ENCODE measurements at regions not wholly inside any gene's neighbourhood (a gene's known extent, or its start where the extent isn't known, plus 50 kb on each side); places are given as distances from the start of the nearest gene placed in this dataset.

- DNase-seq = no peak
- no peaks in the 10 kb centered on the region for H3K4me1 ChIP-seq (ENCODE audit: control insufficient read depth, insufficient read depth, low read length)
- H3K27ac ChIP-seq (ENCODE audit: low read length) = no peak overlapping the region
- WGBS (ENCODE audit: insufficient coverage, low lambda C conversion rate) = 100% methylated on average over 3 of the region's 3 CpGs
- no peak overlapping the region for H3K4me3 ChIP-seq (ENCODE audit: low read length)
- no peaks in the 10 kb centered on the region for H3K36me3 ChIP-seq (ENCODE audit: control insufficient read depth, insufficient read depth, low read length)
- H3K27me3 ChIP-seq (ENCODE audit: control insufficient read depth, insufficient read depth, low read length) = no peaks in the 10 kb centered on the region
- H3K9me3 ChIP-seq (ENCODE audit: control insufficient read depth, low read depth, low read length) = no peaks in the 10 kb centered on the region
These were observed 505.9 kb upstream of the MANEA start for GRCh38 chr6:95071464-95071863.

- no peak for DNase-seq
- no peak overlapping the region for H3K27ac ChIP-seq (ENCODE audit: low read length)
- no peaks in the 10 kb centered on the region for H3K4me1 ChIP-seq (ENCODE audit: control insufficient read depth, insufficient read depth, low read length)
- no peak overlapping the region for H3K4me3 ChIP-seq (ENCODE audit: low read length)
- WGBS (ENCODE audit: insufficient coverage, low lambda C conversion rate) = 80% methylated on average over 1 of the region's 1 CpG
- H3K27me3 ChIP-seq (ENCODE audit: control insufficient read depth, insufficient read depth, low read length) = no peaks in the 10 kb centered on the region
- no peaks in the 10 kb centered on the region for H3K36me3 ChIP-seq (ENCODE audit: control insufficient read depth, insufficient read depth, low read length)
- H3K9me3 ChIP-seq (ENCODE audit: control insufficient read depth, low read depth, low read length) = no peaks in the 10 kb centered on the region
These were observed 498.9 kb upstream of the MANEA start for GRCh38 chr6:95078457-95078856.

GRCh38 chr6:95081231-95081630 lies 496.1 kb upstream of the MANEA start:
- H3K27me3 ChIP-seq (ENCODE audit: control insufficient read depth, insufficient read depth, low read length) = no peaks in the 10 kb centered on the region
- WGBS (ENCODE audit: insufficient coverage, low lambda C conversion rate) = 80% methylated on average over 1 of the region's 2 CpGs
- no peak overlapping the region for H3K4me3 ChIP-seq (ENCODE audit: low read length)
- H3K36me3 ChIP-seq (ENCODE audit: control insufficient read depth, insufficient read depth, low read length) = no peaks in the 10 kb centered on the region
- H3K27ac ChIP-seq (ENCODE audit: low read length) = no peak overlapping the region
- H3K4me1 ChIP-seq (ENCODE audit: control insufficient read depth, insufficient read depth, low read length) = no peaks in the 10 kb centered on the region
- DNase-seq = no peak
- peaks cover 3% of the 10 kb centered on the region for H3K9me3 ChIP-seq (ENCODE audit: control insufficient read depth, low read depth, low read length)

- no peaks in the 10 kb centered on the region for H3K27me3 ChIP-seq (ENCODE audit: control insufficient read depth, insufficient read depth, low read length)
- 75% methylated on average over 1 of the region's 2 CpGs for WGBS (ENCODE audit: insufficient coverage, low lambda C conversion rate)
- H3K27ac ChIP-seq (ENCODE audit: low read length) = no peak overlapping the region
- H3K4me1 ChIP-seq (ENCODE audit: control insufficient read depth, insufficient read depth, low read length) = no peaks in the 10 kb centered on the region
- H3K4me3 ChIP-seq (ENCODE audit: low read length) = no peak overlapping the region
- no peak for DNase-seq
- no peaks in the 10 kb centered on the region for H3K36me3 ChIP-seq (ENCODE audit: control insufficient read depth, insufficient read depth, low read length)
- peaks cover 3% of the 10 kb centered on the region for H3K9me3 ChIP-seq (ENCODE audit: control insufficient read depth, low read depth, low read length)
These were observed 495.4 kb upstream of the MANEA start for GRCh38 chr6:95081949-95082348.

GRCh38 chr6:95083506-95083905 lies 493.8 kb upstream of the MANEA start:
- no peaks in the 10 kb centered on the region for H3K27me3 ChIP-seq (ENCODE audit: control insufficient read depth, insufficient read depth, low read length)
- H3K4me3 ChIP-seq (ENCODE audit: low read length) = no peak overlapping the region
- no peaks in the 10 kb centered on the region for H3K36me3 ChIP-seq (ENCODE audit: control insufficient read depth, insufficient read depth, low read length)
- no peak for DNase-seq
- no peak overlapping the region for H3K27ac ChIP-seq (ENCODE audit: low read length)
- WGBS (ENCODE audit: insufficient coverage, low lambda C conversion rate) = no CpG with 5 or more reads among the region's 12 CpGs
- H3K9me3 ChIP-seq (ENCODE audit: control insufficient read depth, low read depth, low read length) = peaks cover 3% of the 10 kb centered on the region
- no peaks in the 10 kb centered on the region for H3K4me1 ChIP-seq (ENCODE audit: control insufficient read depth, insufficient read depth, low read length)

GRCh38 chr6:95084867-95085266 lies 492.5 kb upstream of the MANEA start:
- Histone ChIP-seq H3K27me3 (ENCODE audit: control insufficient read depth, insufficient read depth, low read length) (no peaks in the 10 kb centered on the region), H3K4me3 (ENCODE audit: low read length) (no peak overlapping the region), H3K27ac (ENCODE audit: low read length) (no peak overlapping the region), H3K4me1 (ENCODE audit: control insufficient read depth, insufficient read depth, low read length) (no peaks in the 10 kb centered on the region), H3K36me3 (ENCODE audit: control insufficient read depth, insufficient read depth, low read length) (no peaks in the 10 kb centered on the region), H3K9me3 (ENCODE audit: control insufficient read depth, low read depth, low read length) (peaks cover 3% of the 10 kb centered on the region)
- WGBS (ENCODE audit: insufficient coverage, low lambda C conversion rate) = no CpG with 5 or more reads among the region's 19 CpGs
- DNase-seq = no peak

GRCh38 chr6:95087394-95088097 lies 489.8 kb upstream of the MANEA start:
- peak in 1 of 2 donors; percentile 5 for DNase-seq
- Histone ChIP-seq H3K4me1 (ENCODE audit: control insufficient read depth, insufficient read depth, low read length) (no peaks in the 10 kb centered on the region), H3K36me3 (ENCODE audit: control insufficient read depth, insufficient read depth, low read length) (no peaks in the 10 kb centered on the region), H3K27ac (ENCODE audit: low read length) (no peak overlapping the region), H3K4me3 (ENCODE audit: low read length) (no peak overlapping the region), H3K9me3 (ENCODE audit: control insufficient read depth, low read depth, low read length) (peaks cover 3% of the 10 kb centered on the region), H3K27me3 (ENCODE audit: control insufficient read depth, insufficient read depth, low read length) (no peaks in the 10 kb centered on the region)
- 29% methylated on average over 1 of the region's 8 CpGs for WGBS (ENCODE audit: insufficient coverage, low lambda C conversion rate)

- WGBS (ENCODE audit: insufficient coverage, low lambda C conversion rate) = 0% methylated on average over 1 of the region's 5 CpGs
- H3K36me3 ChIP-seq (ENCODE audit: control insufficient read depth, insufficient read depth, low read length) = no peaks in the 10 kb centered on the region
- H3K27ac ChIP-seq (ENCODE audit: low read length) = no peak overlapping the region
- H3K4me3 ChIP-seq (ENCODE audit: low read length) = no peak overlapping the region
- DNase-seq = peak; percentile 8 to 14
- no peaks in the 10 kb centered on the region for H3K4me1 ChIP-seq (ENCODE audit: control insufficient read depth, insufficient read depth, low read length)
- no peaks in the 10 kb centered on the region for H3K27me3 ChIP-seq (ENCODE audit: control insufficient read depth, insufficient read depth, low read length)
- no peaks in the 10 kb centered on the region for H3K9me3 ChIP-seq (ENCODE audit: control insufficient read depth, low read depth, low read length)
These were observed 485.4 kb upstream of the MANEA start for GRCh38 chr6:95091823-95092436.

- DNase-seq = no peak
- H3K36me3 ChIP-seq (ENCODE audit: control insufficient read depth, insufficient read depth, low read length) = no peaks in the 10 kb centered on the region
- H3K9me3 ChIP-seq (ENCODE audit: control insufficient read depth, low read depth, low read length) = no peaks in the 10 kb centered on the region
- no peak overlapping the region for H3K4me3 ChIP-seq (ENCODE audit: low read length)
- no peaks in the 10 kb centered on the region for H3K4me1 ChIP-seq (ENCODE audit: control insufficient read depth, insufficient read depth, low read length)
- WGBS (ENCODE audit: insufficient coverage, low lambda C conversion rate) = 50% methylated on average over 3 of the region's 4 CpGs
- no peak overlapping the region for H3K27ac ChIP-seq (ENCODE audit: low read length)
- no peaks in the 10 kb centered on the region for H3K27me3 ChIP-seq (ENCODE audit: control insufficient read depth, insufficient read depth, low read length)
These were observed 484.2 kb upstream of the MANEA start for GRCh38 chr6:95093154-95093553.

GRCh38 chr6:95094751-95095663 lies 482.3 kb upstream of the MANEA start:
- Histone ChIP-seq H3K27ac (ENCODE audit: low read length) (no peak overlapping the region), H3K9me3 (ENCODE audit: control insufficient read depth, low read depth, low read length) (no peaks in the 10 kb centered on the region), H3K4me1 (ENCODE audit: control insufficient read depth, insufficient read depth, low read length) (no peaks in the 10 kb centered on the region), H3K36me3 (ENCODE audit: control insufficient read depth, insufficient read depth, low read length) (no peaks in the 10 kb centered on the region), H3K4me3 (ENCODE audit: low read length) (no peak overlapping the region), H3K27me3 (ENCODE audit: control insufficient read depth, insufficient read depth, low read length) (no peaks in the 10 kb centered on the region)
- no peak for DNase-seq
- 65% methylated on average over 4 of the region's 6 CpGs for WGBS (ENCODE audit: insufficient coverage, low lambda C conversion rate)

Data from large intestine (tissue), 3 donors.